HG02840 (cell line): ENCODE measurements at regions not wholly inside any gene's neighbourhood (a gene's known extent, or its start where the extent isn't known, plus 50 kb on each side); places are given as distances from the start of the nearest gene placed in this dataset.
"Not testable (repeated sequence)": the region's sequence is repeated elsewhere in the genome, so short reads cannot be mapped to it uniquely, and the experiment has no call there.

Source experiments
- ATAC-seq: cut with Tn5 transposase; IDR thresholded peaks from one replicate; pipeline ENCODE4 v1.9.1; 2021; ENCODE audit warnings: mild to moderate bottlenecking, moderate library complexity, moderate number of reproducible peaks; ENCODE audit not compliant: unreplicated experiment, low FRiP score

- no peak for ATAC-seq
These were observed 61.2 kb upstream of the TMTC2 start for GRCh38 chr12:82625523-82625922.

GRCh38 chr12:82627799-82628198 lies 58.9 kb upstream of the TMTC2 start:
- no peak for ATAC-seq

GRCh38 chr12:82634495-82635258 lies 52.0 kb upstream of the TMTC2 start:
- not testable (repeated sequence) for ATAC-seq

- no peak for ATAC-seq
These were observed 51.4 kb upstream of the TMTC2 start for GRCh38 chr12:82635263-82635662.
